Gastroesophageal sphincter (tissue), 3 donors: ENCODE measurements at regions not wholly inside any gene's neighbourhood (a gene's known extent, or its start where the extent isn't known, plus 50 kb on each side); places are given as distances from the start of the nearest gene placed in this dataset.

Experiments
- CTCF ChIP-seq, 4 experiments: fragments of 200-600 bp in 2 of 4; fragments of 450-650 bp in 2 of 4; sonication (generic) in 1 of 4; IDR thresholded peaks; one replicate each; pipeline ENCODE4 v1.5.1; 2017 to 2019; ENCODE audit warnings: antibody characterized with exemption in 4 of 4, mild to moderate bottlenecking in 2 of 4, moderate library complexity in 2 of 4
- EP300 ChIP-seq: sonication (generic); formaldehyde crosslinking; IDR thresholded peaks from one replicate; pipeline ENCODE4 v1.6.1; 2017; ENCODE audit warnings: antibody characterized with exemption, mild to moderate bottlenecking
- POLR2AphosphoS5 ChIP-seq: sonication (generic); formaldehyde crosslinking; IDR thresholded peaks from one replicate; pipeline ENCODE4 v1.6.1; 2017; ENCODE audit warnings: antibody characterized with exemption

- TF ChIP-seq CTCF (IDR thresholded peaks at IDR 0.05) (no peak), EP300 (no peak), POLR2AphosphoS5 (no peak)
Measured at GRCh38 chr1:204797401-204797800, 73.3 kb upstream of the NFASC start.
